ENCODE measurements at regions not wholly inside any gene's neighbourhood (a gene's known extent, or its start where the extent isn't known, plus 50 kb on each side); places are given as distances from the start of the nearest gene placed in this dataset.

DNA sequence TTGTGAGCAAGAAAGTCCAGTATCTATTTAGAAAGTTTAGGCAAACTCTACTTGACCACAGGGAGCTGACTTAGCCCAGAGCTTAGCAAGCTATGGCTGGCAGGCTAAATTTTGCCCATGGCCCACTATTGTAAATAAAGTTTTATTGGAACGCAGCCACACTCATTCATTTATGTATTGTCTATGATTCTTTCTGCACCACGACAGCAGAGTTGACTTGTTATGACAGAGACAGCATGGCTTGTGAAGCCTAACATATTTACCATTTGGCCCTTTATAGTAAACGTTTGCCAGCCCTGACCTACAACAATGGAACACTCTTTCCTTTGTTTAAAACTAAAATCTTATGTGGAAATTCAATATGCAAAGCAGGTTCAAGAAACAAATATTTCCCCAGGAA is 100.0 kb upstream of the ZFHX3 start:
- TF ChIP-seq, protein P1, sequence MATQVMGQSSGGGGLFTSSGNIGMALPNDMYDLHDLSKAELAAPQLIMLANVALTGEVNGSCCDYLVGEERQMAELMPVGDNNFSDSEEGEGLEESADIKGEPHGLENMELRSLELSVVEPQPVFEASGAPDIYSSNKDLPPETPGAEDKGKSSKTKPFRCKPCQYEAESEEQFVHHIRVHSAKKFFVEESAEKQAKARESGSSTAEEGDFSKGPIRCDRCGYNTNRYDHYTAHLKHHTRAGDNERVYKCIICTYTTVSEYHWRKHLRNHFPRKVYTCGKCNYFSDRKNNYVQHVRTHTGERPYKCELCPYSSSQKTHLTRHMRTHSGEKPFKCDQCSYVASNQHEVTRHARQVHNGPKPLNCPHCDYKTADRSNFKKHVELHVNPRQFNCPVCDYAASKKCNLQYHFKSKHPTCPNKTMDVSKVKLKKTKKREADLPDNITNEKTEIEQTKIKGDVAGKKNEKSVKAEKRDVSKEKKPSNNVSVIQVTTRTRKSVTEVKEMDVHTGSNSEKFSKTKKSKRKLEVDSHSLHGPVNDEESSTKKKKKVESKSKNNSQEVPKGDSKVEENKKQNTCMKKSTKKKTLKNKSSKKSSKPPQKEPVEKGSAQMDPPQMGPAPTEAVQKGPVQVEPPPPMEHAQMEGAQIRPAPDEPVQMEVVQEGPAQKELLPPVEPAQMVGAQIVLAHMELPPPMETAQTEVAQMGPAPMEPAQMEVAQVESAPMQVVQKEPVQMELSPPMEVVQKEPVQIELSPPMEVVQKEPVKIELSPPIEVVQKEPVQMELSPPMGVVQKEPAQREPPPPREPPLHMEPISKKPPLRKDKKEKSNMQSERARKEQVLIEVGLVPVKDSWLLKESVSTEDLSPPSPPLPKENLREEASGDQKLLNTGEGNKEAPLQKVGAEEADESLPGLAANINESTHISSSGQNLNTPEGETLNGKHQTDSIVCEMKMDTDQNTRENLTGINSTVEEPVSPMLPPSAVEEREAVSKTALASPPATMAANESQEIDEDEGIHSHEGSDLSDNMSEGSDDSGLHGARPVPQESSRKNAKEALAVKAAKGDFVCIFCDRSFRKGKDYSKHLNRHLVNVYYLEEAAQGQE (IDR thresholded peaks at IDR 0.05; ENCODE audit: low read depth, low read length) = no peak
- no peak for TF ChIP-seq TCF7 (IDR thresholded peaks at IDR 0.05; ENCODE audit: borderline replicate concordance)
- TF ChIP-seq, protein P2, sequence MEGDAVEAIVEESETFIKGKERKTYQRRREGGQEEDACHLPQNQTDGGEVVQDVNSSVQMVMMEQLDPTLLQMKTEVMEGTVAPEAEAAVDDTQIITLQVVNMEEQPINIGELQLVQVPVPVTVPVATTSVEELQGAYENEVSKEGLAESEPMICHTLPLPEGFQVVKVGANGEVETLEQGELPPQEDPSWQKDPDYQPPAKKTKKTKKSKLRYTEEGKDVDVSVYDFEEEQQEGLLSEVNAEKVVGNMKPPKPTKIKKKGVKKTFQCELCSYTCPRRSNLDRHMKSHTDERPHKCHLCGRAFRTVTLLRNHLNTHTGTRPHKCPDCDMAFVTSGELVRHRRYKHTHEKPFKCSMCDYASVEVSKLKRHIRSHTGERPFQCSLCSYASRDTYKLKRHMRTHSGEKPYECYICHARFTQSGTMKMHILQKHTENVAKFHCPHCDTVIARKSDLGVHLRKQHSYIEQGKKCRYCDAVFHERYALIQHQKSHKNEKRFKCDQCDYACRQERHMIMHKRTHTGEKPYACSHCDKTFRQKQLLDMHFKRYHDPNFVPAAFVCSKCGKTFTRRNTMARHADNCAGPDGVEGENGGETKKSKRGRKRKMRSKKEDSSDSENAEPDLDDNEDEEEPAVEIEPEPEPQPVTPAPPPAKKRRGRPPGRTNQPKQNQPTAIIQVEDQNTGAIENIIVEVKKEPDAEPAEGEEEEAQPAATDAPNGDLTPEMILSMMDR (IDR thresholded peaks at IDR 0.05 in 2 of 3, conservative IDR thresholded peaks at IDR 0.05 in 1 of 3; ENCODE audit: control insufficient read depth in 2 of 3, extremely low read depth in 1 of 3, insufficient read depth in 1 of 3, low read depth in 3 of 3, low read length in 3 of 3) = no peak
- no peak for TF ChIP-seq ZNF24 (IDR thresholded peaks at IDR 0.05)
- no peak for TF ChIP-seq MYC (IDR thresholded peaks at IDR 0.05; ENCODE audit: insufficient read depth, insufficient read length, insufficient replicate concordance, low read length, severe bottlenecking)
